Ovary (tissue), 7 donors: ENCODE measurements at regions not wholly inside any gene's neighbourhood (a gene's known extent, or its start where the extent isn't known, plus 50 kb on each side); places are given as distances from the start of the nearest gene placed in this dataset.

Source experiments
- DNase-seq, 5 donors: peaks; one replicate each; pipeline ENCODE4 v3.0.0-alpha.2; 2019 to 2020
- H3K27ac ChIP-seq, 2 donors: fragments of 200-600 bp; one replicate each; pipeline versions ENCODE4 v1.5.1 to v1.8.0; 2019 to 2022
- H3K27me3 ChIP-seq: fragments of 200-600 bp; one replicate; pipeline ENCODE4 v1.8.0; 2022
- H3K36me3 ChIP-seq: fragments of 200-600 bp; sonication (generic); one replicate; pipeline ENCODE4 v1.5.1; 2019
- H3K4me1 ChIP-seq: one replicate; pipeline ENCODE4 v1.8.1; 2013; ENCODE audit warnings: mild to moderate bottlenecking, moderate library complexity; ENCODE audit not compliant: insufficient read depth
- H3K4me3 ChIP-seq: fragments of 200-600 bp; sonication (generic); one replicate; pipeline ENCODE4 v1.5.1; 2017
- H3K9me3 ChIP-seq, 2 donors: fragments of 200-600 bp in 1 of 2; sonication (generic) in 1 of 2; one replicate each; pipeline versions ENCODE4 v1.5.1 to v1.8.1; 2013 to 2019; ENCODE audit warnings: mild to moderate bottlenecking in 1 of 2, moderate library complexity in 1 of 2
- CTCF ChIP-seq, 3 donors: fragments of 450-650 bp in 2 of 3; fragments of 200-600 bp in 1 of 3; IDR thresholded peaks; one replicate each; pipeline versions ENCODE4 v1.5.1 to v1.8.0; 2016 to 2022; ENCODE audit warnings: antibody characterized with exemption in 3 of 3, mild to moderate bottlenecking in 1 of 3
- EP300 ChIP-seq: sonication (generic); formaldehyde crosslinking; IDR thresholded peaks from one replicate; pipeline ENCODE4 v1.6.1; 2017; ENCODE audit warnings: antibody characterized with exemption
- POLR2A ChIP-seq: fragments of 450-650 bp; IDR thresholded peaks from one replicate; pipeline ENCODE4 v1.6.1; 2017; ENCODE audit warnings: antibody characterized with exemption, mild to moderate bottlenecking, moderate library complexity
- WGBS, 3 donors: extraction: QIAGEN DNeasy Blood & Tissue Kit in 1 of 3; methylation state at CpG; one replicate each; pipeline versions ENCODE4 v1.1.5 to v1.1.7; 2013 to 2017; 5-methylcytosine and 5-hydroxymethylcytosine counted together
- intact Hi-C, 4 donors: fragments of 100-400 bp; cut with DNase I; formaldehyde crosslinking; loops; one replicate each; pipeline versions ENCODE4 v1.11.0 to v1.15.1; 2022 to 2023
- donor health status: DM: no; HTN: no; CAD: no; lungs with moderate emphysema.
- donor health status: DM: no; HTN: no; CAD: no.
- donor health status: Bipolar disorder and iron deficiency.
- donor health status: DM: no; HTN: no; CAD: no.
- donor health status: DM: yes; HTN: yes; CAD: no.

- TF ChIP-seq POLR2A: no peak
- TF ChIP-seq EP300: no peak
- TF ChIP-seq CTCF (IDR thresholded peaks at IDR 0.05): no peak
- Histone ChIP-seq H3K27me3 (no peaks in the 10 kb centered on the region), H3K36me3 (no peaks in the 10 kb centered on the region), H3K4me1 (peaks cover 4% of the 10 kb centered on the region), H3K27ac (no peak overlapping the region), H3K9me3 (no peaks in the 10 kb centered on the region), H3K4me3 (no peak overlapping the region)
- intact Hi-C loops: no loop called here
- DNase-seq: no peak
- WGBS, 3 donors: 82 to 89% (median 83%) methylated on average over 2 of the region's 2 CpGs
These were observed 700.9 kb upstream of the SLC35B3 start for GRCh38 chr6:9136141-9136822.

GRCh38 chr6:9131616-9132015 is 696.3 kb upstream of the SLC35B3 start:
- no peak overlapping the region for H3K27ac ChIP-seq
- intact Hi-C loops: no loop called here
- H3K9me3 ChIP-seq: no peaks in the 10 kb centered on the region
- no peak for DNase-seq
- TF ChIP-seq EP300 (no peak), CTCF (IDR thresholded peaks at IDR 0.05) (no peak), POLR2A (no peak)
- no peaks in the 10 kb centered on the region for H3K36me3 ChIP-seq
- H3K4me1 ChIP-seq: no peaks in the 10 kb centered on the region
- no peak overlapping the region for H3K4me3 ChIP-seq
- no peaks in the 10 kb centered on the region for H3K27me3 ChIP-seq
- WGBS, 3 donors: 12 to 17% (median 14%) methylated on average over 8 of the region's 8 CpGs

GRCh38 chr6:9131201-9131600 is 695.9 kb upstream of the SLC35B3 start:
- Histone ChIP-seq H3K27ac (no peak overlapping the region), H3K36me3 (no peaks in the 10 kb centered on the region), H3K4me1 (no peaks in the 10 kb centered on the region), H3K9me3 (no peaks in the 10 kb centered on the region), H3K27me3 (no peaks in the 10 kb centered on the region), H3K4me3 (no peak overlapping the region)
- intact Hi-C loops: no loop called here
- 26 to 36% (median 33%) methylated on average over 3 of the region's 3 CpGs for WGBS, 3 donors
- no peak for DNase-seq
- TF ChIP-seq EP300 (no peak), CTCF (IDR thresholded peaks at IDR 0.05) (no peak), POLR2A (no peak)

- WGBS, 3 donors: 74 to 84% (median 75%) methylated on average over 2 of the region's 2 CpGs
- Histone ChIP-seq H3K36me3 (no peaks in the 10 kb centered on the region), H3K9me3 (no peaks in the 10 kb centered on the region), H3K27me3 (no peaks in the 10 kb centered on the region), H3K27ac (no peak overlapping the region), H3K4me1 (no peaks in the 10 kb centered on the region), H3K4me3 (no peak overlapping the region)
- intact Hi-C loops: no loop called here
- TF ChIP-seq CTCF (IDR thresholded peaks at IDR 0.05): no peak
- no peak for TF ChIP-seq EP300
- no peak for TF ChIP-seq POLR2A
- DNase-seq: no peak
These were observed 693.6 kb upstream of the SLC35B3 start for GRCh38 chr6:9128970-9129369.
